ENCODE measurements at regions not wholly inside any gene's neighbourhood (a gene's known extent, or its start where the extent isn't known, plus 50 kb on each side); places are given as distances from the start of the nearest gene placed in this dataset.

DNA sequence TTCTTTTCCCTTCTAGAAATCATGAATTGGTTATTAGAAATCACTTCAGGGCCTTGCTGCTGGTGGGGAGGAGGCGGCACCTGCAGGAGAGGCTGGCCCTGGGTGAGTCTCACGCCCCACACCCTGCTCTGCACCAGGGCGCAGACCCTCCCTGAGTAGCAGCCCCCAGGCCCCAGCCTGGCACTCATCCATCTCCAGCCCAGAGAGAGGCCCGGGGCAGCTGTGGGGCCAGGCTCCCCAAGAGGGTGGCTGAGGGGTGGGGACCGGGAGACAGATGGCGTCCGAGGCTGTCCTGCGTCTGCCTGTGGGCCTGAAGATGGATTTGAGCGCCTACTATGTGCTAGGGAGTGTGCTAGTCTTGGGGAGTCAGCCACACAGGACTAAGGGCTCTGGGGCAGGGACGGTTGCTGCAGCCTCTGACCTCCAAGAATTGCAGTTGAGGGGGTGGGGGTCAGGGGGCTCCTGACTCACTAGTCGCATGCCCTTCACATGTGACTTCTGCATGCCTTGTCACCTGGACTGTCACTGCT lies 59.6 kb upstream of the GATA5 start:
- TF ChIP-seq, protein P1, sequence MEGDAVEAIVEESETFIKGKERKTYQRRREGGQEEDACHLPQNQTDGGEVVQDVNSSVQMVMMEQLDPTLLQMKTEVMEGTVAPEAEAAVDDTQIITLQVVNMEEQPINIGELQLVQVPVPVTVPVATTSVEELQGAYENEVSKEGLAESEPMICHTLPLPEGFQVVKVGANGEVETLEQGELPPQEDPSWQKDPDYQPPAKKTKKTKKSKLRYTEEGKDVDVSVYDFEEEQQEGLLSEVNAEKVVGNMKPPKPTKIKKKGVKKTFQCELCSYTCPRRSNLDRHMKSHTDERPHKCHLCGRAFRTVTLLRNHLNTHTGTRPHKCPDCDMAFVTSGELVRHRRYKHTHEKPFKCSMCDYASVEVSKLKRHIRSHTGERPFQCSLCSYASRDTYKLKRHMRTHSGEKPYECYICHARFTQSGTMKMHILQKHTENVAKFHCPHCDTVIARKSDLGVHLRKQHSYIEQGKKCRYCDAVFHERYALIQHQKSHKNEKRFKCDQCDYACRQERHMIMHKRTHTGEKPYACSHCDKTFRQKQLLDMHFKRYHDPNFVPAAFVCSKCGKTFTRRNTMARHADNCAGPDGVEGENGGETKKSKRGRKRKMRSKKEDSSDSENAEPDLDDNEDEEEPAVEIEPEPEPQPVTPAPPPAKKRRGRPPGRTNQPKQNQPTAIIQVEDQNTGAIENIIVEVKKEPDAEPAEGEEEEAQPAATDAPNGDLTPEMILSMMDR (IDR thresholded peaks at IDR 0.05), result no peak
- TF ChIP-seq EP300 (IDR thresholded peaks at IDR 0.05), result no peak
- TF ChIP-seq POLR2A (IDR thresholded peaks at IDR 0.05), result no peak
- Histone ChIP-seq H3K36me3 (no peaks in the 10 kb centered on the region), H3K4me1 (ENCODE audit: insufficient read depth) (no peaks in the 10 kb centered on the region), H3K4me3 (no peak overlapping the region), H3K9me3 (no peaks in the 10 kb centered on the region), H3K27me3 (no peaks in the 10 kb centered on the region), H3K27ac (no peak overlapping the region)
- WGBS, 3 donors, result 61 to 70% (median 64%) methylated on average over 11 of the region's 11 CpGs
- intact Hi-C loops (cut with DNase I), result no loop called here
- no peak for DNase-seq

DNA sequence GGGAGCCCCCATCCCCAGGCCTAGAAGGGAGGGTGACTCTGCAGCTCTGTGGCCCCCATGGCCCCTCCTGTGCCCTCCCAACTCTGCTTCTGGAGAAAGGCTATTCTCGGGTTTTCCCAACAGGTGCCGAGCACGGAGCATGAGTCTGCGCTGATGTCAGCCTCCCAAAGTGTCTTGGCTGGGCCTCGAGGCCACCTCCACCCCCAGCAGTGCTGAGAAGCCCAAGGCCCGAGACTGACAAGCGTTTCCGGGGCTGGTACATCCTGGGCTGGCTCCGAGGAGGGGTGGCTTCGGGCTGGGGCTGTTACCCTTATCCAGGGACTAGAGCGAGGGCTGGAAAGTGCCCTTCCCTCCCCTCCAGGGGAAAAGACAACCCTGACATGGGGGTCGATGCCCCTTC lies 60.2 kb upstream of the GATA5 start:
- H3K4me1 ChIP-seq (ENCODE audit: insufficient read depth), result no peaks in the 10 kb centered on the region
- no peaks in the 10 kb centered on the region for H3K9me3 ChIP-seq
- H3K36me3 ChIP-seq, result no peaks in the 10 kb centered on the region
- H3K27me3 ChIP-seq, result no peaks in the 10 kb centered on the region
- 77 to 90% (median 81%) methylated on average over 12 of the region's 12 CpGs for WGBS, 3 donors
- intact Hi-C loops (cut with DNase I), result no loop called here
- TF ChIP-seq EP300 (IDR thresholded peaks at IDR 0.05), result no peak
- no peak for TF ChIP-seq POLR2A (IDR thresholded peaks at IDR 0.05)
- TF ChIP-seq, protein P1 (IDR thresholded peaks at IDR 0.05), result no peak
- H3K27ac ChIP-seq, result no peak overlapping the region
- no peak for DNase-seq
- H3K4me3 ChIP-seq, result no peak overlapping the region

DNA sequence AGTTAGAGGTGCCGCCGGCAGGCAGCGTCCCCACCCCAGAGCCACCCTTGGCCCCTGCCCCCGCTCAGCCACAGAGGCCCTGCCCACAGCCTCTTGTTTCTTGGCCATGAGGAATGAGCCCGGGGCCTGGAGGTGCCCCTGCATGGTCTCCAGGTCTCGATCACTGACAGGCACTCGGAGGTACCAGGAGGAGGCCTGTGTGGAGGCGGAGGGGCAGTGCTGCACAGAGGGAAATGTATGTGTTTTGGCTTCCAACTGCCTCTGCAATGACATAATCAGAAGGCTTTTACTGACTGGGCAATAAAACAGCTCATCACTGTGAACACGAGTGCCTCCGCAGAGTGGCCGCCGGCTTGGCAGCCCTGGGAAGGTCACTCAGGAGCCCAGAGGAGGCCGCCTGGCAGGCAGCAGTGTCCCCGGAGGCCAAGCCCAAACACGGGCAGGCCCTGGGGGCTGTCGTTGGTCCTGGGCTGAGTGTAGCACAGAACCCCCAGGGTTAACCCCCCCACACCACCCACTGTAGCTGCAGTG lies 61.1 kb upstream of the GATA5 start:
- no peaks in the 10 kb centered on the region for H3K4me1 ChIP-seq (ENCODE audit: insufficient read depth)
- no peak overlapping the region for H3K27ac ChIP-seq
- TF ChIP-seq POLR2A (IDR thresholded peaks at IDR 0.05) (no peak), EP300 (IDR thresholded peaks at IDR 0.05) (no peak)
- TF ChIP-seq, protein P1 (IDR thresholded peaks at IDR 0.05), result no peak
- no peaks in the 10 kb centered on the region for H3K36me3 ChIP-seq
- H3K27me3 ChIP-seq, result no peaks in the 10 kb centered on the region
- WGBS, 3 donors, result 56 to 76% (median 70%) methylated on average over 16 of the region's 16 CpGs
- no peak for DNase-seq
- intact Hi-C loops (cut with DNase I), result no loop called here
- H3K4me3 ChIP-seq, result no peak overlapping the region
- no peaks in the 10 kb centered on the region for H3K9me3 ChIP-seq

DNA sequence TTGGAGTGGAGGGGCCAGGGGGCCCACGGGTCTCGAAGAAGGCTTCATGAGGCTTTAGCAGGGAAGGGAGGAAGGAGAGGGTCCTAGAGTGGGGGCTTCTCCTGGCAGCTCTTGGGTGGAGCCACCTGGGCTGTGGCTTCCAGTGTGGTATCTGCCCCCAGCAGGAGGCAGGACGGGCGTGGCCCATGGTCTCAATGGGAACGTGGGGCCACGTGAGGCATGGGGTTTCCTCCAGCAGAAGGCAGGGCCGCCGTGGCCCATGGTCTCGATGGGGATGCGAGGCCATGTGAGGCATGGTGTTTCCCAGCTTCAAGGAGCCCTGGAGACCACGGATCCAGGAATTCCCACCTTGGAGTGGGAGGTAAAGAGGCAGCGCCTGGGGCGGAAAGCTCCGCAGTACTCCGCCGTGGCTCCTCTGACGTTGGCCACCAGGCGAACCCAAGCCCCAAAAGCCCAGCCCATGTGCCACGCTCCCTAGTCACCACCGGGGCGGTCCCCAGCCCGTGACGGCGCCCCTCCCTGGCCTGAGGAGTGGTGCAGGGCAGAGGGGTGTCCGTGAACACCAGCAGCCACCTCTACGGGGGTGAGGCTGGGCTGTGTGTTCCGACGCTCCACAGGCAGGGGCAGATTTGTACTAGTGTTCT lies 62.0 kb upstream of the GATA5 start:
- Histone ChIP-seq H3K27me3 (no peaks in the 10 kb centered on the region), H3K4me1 (ENCODE audit: insufficient read depth) (no peaks in the 10 kb centered on the region), H3K9me3 (no peaks in the 10 kb centered on the region), H3K27ac (no peak overlapping the region), H3K4me3 (no peak overlapping the region), H3K36me3 (no peaks in the 10 kb centered on the region)
- 89 to 91% (median 89%) methylated on average over 26 to 27 of the region's 28 CpGs for WGBS, 3 donors
- no peak for DNase-seq
- intact Hi-C loops (cut with DNase I), result no loop called here
- TF ChIP-seq, protein P1 (IDR thresholded peaks at IDR 0.05), result no peak
- TF ChIP-seq EP300 (IDR thresholded peaks at IDR 0.05), result no peak
- TF ChIP-seq POLR2A (IDR thresholded peaks at IDR 0.05), result no peak
